Cardiac fibroblast (primary cell): ENCODE measurements at regions not wholly inside any gene's neighbourhood (a gene's known extent, or its start where the extent isn't known, plus 50 kb on each side); places are given as distances from the start of the nearest gene placed in this dataset.

ENCODE experiments used
- DNase-seq, 2 donors: peaks; one replicate each; pipeline versions ENCODE4 v3.0.0 to v3.0.0-alpha.2; 2010; ENCODE audit warnings: low read depth in 2 of 2
- H3K4me3 ChIP-seq, 2 donors: replicated peaks in 1 of 2; 1 replicate in 1 of 2; 2 replicates in 1 of 2; pipeline ENCODE4 v1.5.1; 2011; ENCODE audit warnings: low read depth in 2 of 2, low read length in 2 of 2, mild to moderate bottlenecking in 2 of 2, moderate library complexity in 1 of 2
- CTCF ChIP-seq: IDR thresholded peaks from one replicate; pipeline ENCODE4 v1.5.1; 2011; ENCODE audit warnings: low read depth, mild to moderate bottlenecking, low read length, inconsistent platforms

- no peak overlapping the region for H3K4me3 ChIP-seq
- no peak for TF ChIP-seq CTCF
- DNase-seq, result no peak
Observed at GRCh38 chr6:105628156-105628860, 225.4 kb upstream of the PREP start.

- H3K4me3 ChIP-seq, result no peak overlapping the region
- TF ChIP-seq CTCF, result no peak
- DNase-seq, result no peak
Observed at GRCh38 chr6:105626295-105627158, 223.6 kb upstream of the PREP start.

GRCh38 chr6:105624021-105624420, 221.1 kb upstream of the PREP start:
- no peak for TF ChIP-seq CTCF
- H3K4me3 ChIP-seq, result no peak overlapping the region
- DNase-seq, result no peak

- DNase-seq, result no peak
- no peak overlapping the region for H3K4me3 ChIP-seq
- no peak for TF ChIP-seq CTCF
Observed at GRCh38 chr6:105622226-105622625, 219.3 kb upstream of the PREP start.

GRCh38 chr6:105621564-105622175, 218.8 kb upstream of the PREP start:
- H3K4me3 ChIP-seq, result no peak overlapping the region
- DNase-seq, result no peak
- no peak for TF ChIP-seq CTCF

- no peak overlapping the region for H3K4me3 ChIP-seq
- no peak for TF ChIP-seq CTCF
- DNase-seq, result peak; percentile 8 to 87
Observed at GRCh38 chr6:105620878-105621277, 218.0 kb upstream of the PREP start.
